ENCODE measurements at regions not wholly inside any gene's neighbourhood (a gene's known extent, or its start where the extent isn't known, plus 50 kb on each side); places are given as distances from the start of the nearest gene placed in this dataset.

GRCh38 chr1:60153961-60154360 lies 80.4 kb upstream of the C1orf87 start:
- TF ChIP-seq, protein P1, sequence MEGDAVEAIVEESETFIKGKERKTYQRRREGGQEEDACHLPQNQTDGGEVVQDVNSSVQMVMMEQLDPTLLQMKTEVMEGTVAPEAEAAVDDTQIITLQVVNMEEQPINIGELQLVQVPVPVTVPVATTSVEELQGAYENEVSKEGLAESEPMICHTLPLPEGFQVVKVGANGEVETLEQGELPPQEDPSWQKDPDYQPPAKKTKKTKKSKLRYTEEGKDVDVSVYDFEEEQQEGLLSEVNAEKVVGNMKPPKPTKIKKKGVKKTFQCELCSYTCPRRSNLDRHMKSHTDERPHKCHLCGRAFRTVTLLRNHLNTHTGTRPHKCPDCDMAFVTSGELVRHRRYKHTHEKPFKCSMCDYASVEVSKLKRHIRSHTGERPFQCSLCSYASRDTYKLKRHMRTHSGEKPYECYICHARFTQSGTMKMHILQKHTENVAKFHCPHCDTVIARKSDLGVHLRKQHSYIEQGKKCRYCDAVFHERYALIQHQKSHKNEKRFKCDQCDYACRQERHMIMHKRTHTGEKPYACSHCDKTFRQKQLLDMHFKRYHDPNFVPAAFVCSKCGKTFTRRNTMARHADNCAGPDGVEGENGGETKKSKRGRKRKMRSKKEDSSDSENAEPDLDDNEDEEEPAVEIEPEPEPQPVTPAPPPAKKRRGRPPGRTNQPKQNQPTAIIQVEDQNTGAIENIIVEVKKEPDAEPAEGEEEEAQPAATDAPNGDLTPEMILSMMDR (IDR thresholded peaks at IDR 0.05), result no peak
- no peak for TF ChIP-seq POLR2A (IDR thresholded peaks at IDR 0.05)

All from breast epithelium (tissue), 3 donors.